ENCODE measurements at regions not wholly inside any gene's neighbourhood (a gene's known extent, or its start where the extent isn't known, plus 50 kb on each side); places are given as distances from the start of the nearest gene placed in this dataset.

- TF ChIP-seq CTCF (IDR thresholded peaks at IDR 0.05; ENCODE audit: borderline replicate concordance): no peak
- Histone ChIP-seq H3K36me3 (no peaks in the 10 kb centered on the region), H3K27ac (replicated peaks) (no peak overlapping the region), H3K9me3 (replicated peaks) (peaks cover 6% of the 10 kb centered on the region), H3K4me3 (no peak overlapping the region), H3K27me3 (ENCODE audit: low read depth) (no peaks in the 10 kb centered on the region), H3K4me1 (no peaks in the 10 kb centered on the region)
- no peak for DNase-seq
- intact Hi-C loops (cut with micrococcal nuclease): no loop called here
Observed at GRCh38 chr4:130640592-130640991, 1544.6 kb downstream of the C4orf33 start.

- TF ChIP-seq CTCF (IDR thresholded peaks at IDR 0.05; ENCODE audit: borderline replicate concordance): no peak
- Histone ChIP-seq H3K4me3 (no peak overlapping the region), H3K36me3 (no peaks in the 10 kb centered on the region), H3K9me3 (replicated peaks) (peaks cover 8% of the 10 kb centered on the region), H3K4me1 (no peaks in the 10 kb centered on the region), H3K27me3 (ENCODE audit: low read depth) (no peaks in the 10 kb centered on the region), H3K27ac (replicated peaks) (no peak overlapping the region)
- DNase-seq: no peak
- intact Hi-C loops (cut with micrococcal nuclease): no loop called here
Observed at GRCh38 chr4:130646886-130647285, 1550.9 kb downstream of the C4orf33 start.

GRCh38 chr4:130648570-130648969, 1552.6 kb downstream of the C4orf33 start:
- intact Hi-C loops (cut with micrococcal nuclease): no loop called here
- no peak for DNase-seq
- H3K36me3 ChIP-seq: no peaks in the 10 kb centered on the region
- H3K27ac ChIP-seq (replicated peaks): no peak overlapping the region
- no peaks in the 10 kb centered on the region for H3K4me1 ChIP-seq
- H3K9me3 ChIP-seq (replicated peaks): peaks cover 18% of the 10 kb centered on the region
- H3K4me3 ChIP-seq: no peak overlapping the region
- no peak for TF ChIP-seq CTCF (IDR thresholded peaks at IDR 0.05; ENCODE audit: borderline replicate concordance)
- no peaks in the 10 kb centered on the region for H3K27me3 ChIP-seq (ENCODE audit: low read depth)

GRCh38 chr4:130653842-130654241, 1557.9 kb downstream of the C4orf33 start:
- no peak for DNase-seq
- Histone ChIP-seq H3K9me3 (replicated peaks) (peaks cover 39% of the 10 kb centered on the region), H3K27me3 (ENCODE audit: low read depth) (no peaks in the 10 kb centered on the region), H3K36me3 (no peaks in the 10 kb centered on the region), H3K4me1 (no peaks in the 10 kb centered on the region), H3K27ac (replicated peaks) (no peak overlapping the region), H3K4me3 (no peak overlapping the region)
- no peak for TF ChIP-seq CTCF (IDR thresholded peaks at IDR 0.05; ENCODE audit: borderline replicate concordance)
- intact Hi-C loops (cut with micrococcal nuclease): no loop called here

- H3K27me3 ChIP-seq (ENCODE audit: low read depth): no peaks in the 10 kb centered on the region
- peaks cover 21% of the 10 kb centered on the region for H3K9me3 ChIP-seq (replicated peaks)
- H3K4me1 ChIP-seq: no peaks in the 10 kb centered on the region
- no peak for TF ChIP-seq CTCF (IDR thresholded peaks at IDR 0.05; ENCODE audit: borderline replicate concordance)
- DNase-seq: no peak
- H3K27ac ChIP-seq (replicated peaks): no peak overlapping the region
- no peak overlapping the region for H3K4me3 ChIP-seq
- H3K36me3 ChIP-seq: no peaks in the 10 kb centered on the region
- intact Hi-C loops (cut with micrococcal nuclease): no loop called here
Observed at GRCh38 chr4:130659320-130659719, 1563.4 kb downstream of the C4orf33 start.

GRCh38 chr4:130668859-130669258, 1572.9 kb downstream of the C4orf33 start:
- H3K27ac ChIP-seq (replicated peaks): no peak overlapping the region
- no peaks in the 10 kb centered on the region for H3K27me3 ChIP-seq (ENCODE audit: low read depth)
- no peak for DNase-seq
- H3K9me3 ChIP-seq (replicated peaks): no peaks in the 10 kb centered on the region
- no peak for TF ChIP-seq CTCF (IDR thresholded peaks at IDR 0.05; ENCODE audit: borderline replicate concordance)
- no peaks in the 10 kb centered on the region for H3K4me1 ChIP-seq
- H3K36me3 ChIP-seq: no peaks in the 10 kb centered on the region
- intact Hi-C loops (cut with micrococcal nuclease): no loop called here
- H3K4me3 ChIP-seq: no peak overlapping the region

All from left ventricle myocardium inferior (tissue), 1 donor.